ENCODE measurements at regions not wholly inside any gene's neighbourhood (a gene's known extent, or its start where the extent isn't known, plus 50 kb on each side); places are given as distances from the start of the nearest gene placed in this dataset.

- TF ChIP-seq OSR1 (CRISPR knock-in tag; IDR thresholded peaks at IDR 0.05) (no peak), ZNF565 (CRISPR knock-in tag; conservative IDR thresholded peaks at IDR 0.05; ENCODE audit: low read depth) (no peak), TOX (CRISPR knock-in tag; IDR thresholded peaks at IDR 0.05; ENCODE audit: borderline replicate concordance) (no peak)
These were observed 402.2 kb upstream of the RUNX1 start (continued) for GRCh38 chr21:35451276-35451675.

DNA sequence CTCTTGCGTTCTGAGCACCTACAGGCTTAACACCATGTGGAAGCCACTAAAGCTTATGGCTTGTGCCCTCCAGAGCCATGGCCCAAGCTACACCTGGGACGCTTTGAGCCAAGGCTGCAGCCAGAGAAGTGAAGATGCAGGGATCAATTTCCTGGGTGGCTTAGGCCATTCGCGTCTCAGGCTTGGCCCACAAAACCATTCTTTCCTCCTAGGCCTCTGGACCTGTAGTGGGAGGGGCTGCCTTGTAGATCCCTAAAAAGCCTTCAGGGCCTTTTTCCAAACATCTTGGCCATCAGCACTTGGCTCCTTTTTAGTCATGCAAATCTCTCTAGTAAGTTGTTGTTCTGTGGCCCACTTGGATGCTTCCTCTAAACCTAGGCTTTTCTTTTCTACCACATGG, 401.7 kb upstream of the RUNX1 start:
- no peak for TF ChIP-seq ZNF565 (CRISPR knock-in tag; conservative IDR thresholded peaks at IDR 0.05; ENCODE audit: low read depth)
- no peak for TF ChIP-seq ESRRG (CRISPR knock-in tag; IDR thresholded peaks at IDR 0.05)
- TF ChIP-seq POU6F1 (CRISPR knock-in tag; IDR thresholded peaks at IDR 0.05; ENCODE audit: borderline replicate concordance, low read depth) = no peak
- TF ChIP-seq ZC3H10 (CRISPR knock-in tag; IDR thresholded peaks at IDR 0.05) = no peak
- no peak for TF ChIP-seq BACH2 (CRISPR knock-in tag; IDR thresholded peaks at IDR 0.05; ENCODE audit: borderline replicate concordance)
- no peak for TF ChIP-seq TCF4 (CRISPR knock-in tag; IDR thresholded peaks at IDR 0.05; ENCODE audit: borderline replicate concordance)
- no peak for TF ChIP-seq PATZ1 (CRISPR knock-in tag; IDR thresholded peaks at IDR 0.05; ENCODE audit: borderline replicate concordance)
- TF ChIP-seq ZNF8 (CRISPR knock-in tag; IDR thresholded peaks at IDR 0.05) = no peak
- TF ChIP-seq OSR1 (CRISPR knock-in tag; IDR thresholded peaks at IDR 0.05) = no peak
- no peak for TF ChIP-seq CSDC2 (CRISPR knock-in tag; IDR thresholded peaks at IDR 0.05)
- no peak for TF ChIP-seq ZNF70 (CRISPR knock-in tag; IDR thresholded peaks at IDR 0.05)
- TF ChIP-seq RARB (CRISPR knock-in tag; IDR thresholded peaks at IDR 0.05) = no peak
- TF ChIP-seq, protein P1, sequence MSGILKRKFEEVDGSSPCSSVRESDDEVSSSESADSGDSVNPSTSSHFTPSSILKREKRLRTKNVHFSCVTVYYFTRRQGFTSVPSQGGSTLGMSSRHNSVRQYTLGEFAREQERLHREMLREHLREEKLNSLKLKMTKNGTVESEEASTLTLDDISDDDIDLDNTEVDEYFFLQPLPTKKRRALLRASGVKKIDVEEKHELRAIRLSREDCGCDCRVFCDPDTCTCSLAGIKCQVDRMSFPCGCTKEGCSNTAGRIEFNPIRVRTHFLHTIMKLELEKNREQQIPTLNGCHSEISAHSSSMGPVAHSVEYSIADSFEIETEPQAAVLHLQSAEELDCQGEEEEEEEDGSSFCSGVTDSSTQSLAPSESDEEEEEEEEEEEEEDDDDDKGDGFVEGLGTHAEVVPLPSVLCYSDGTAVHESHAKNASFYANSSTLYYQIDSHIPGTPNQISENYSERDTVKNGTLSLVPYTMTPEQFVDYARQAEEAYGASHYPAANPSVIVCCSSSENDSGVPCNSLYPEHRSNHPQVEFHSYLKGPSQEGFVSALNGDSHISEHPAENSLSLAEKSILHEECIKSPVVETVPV (CRISPR knock-in tag; IDR thresholded peaks at IDR 0.05) = no peak
- TF ChIP-seq ZFP3 (CRISPR knock-in tag; IDR thresholded peaks at IDR 0.05) = no peak
- TF ChIP-seq GLIS3 (CRISPR knock-in tag; IDR thresholded peaks at IDR 0.05) = no peak
- no peak for TF ChIP-seq ARNTL (CRISPR knock-in tag; IDR thresholded peaks at IDR 0.05; ENCODE audit: borderline replicate concordance, low read depth)
- no peak for TF ChIP-seq CREB5 (CRISPR knock-in tag; IDR thresholded peaks at IDR 0.05; ENCODE audit: low read depth)
- no peak for ATAC-seq

DNA sequence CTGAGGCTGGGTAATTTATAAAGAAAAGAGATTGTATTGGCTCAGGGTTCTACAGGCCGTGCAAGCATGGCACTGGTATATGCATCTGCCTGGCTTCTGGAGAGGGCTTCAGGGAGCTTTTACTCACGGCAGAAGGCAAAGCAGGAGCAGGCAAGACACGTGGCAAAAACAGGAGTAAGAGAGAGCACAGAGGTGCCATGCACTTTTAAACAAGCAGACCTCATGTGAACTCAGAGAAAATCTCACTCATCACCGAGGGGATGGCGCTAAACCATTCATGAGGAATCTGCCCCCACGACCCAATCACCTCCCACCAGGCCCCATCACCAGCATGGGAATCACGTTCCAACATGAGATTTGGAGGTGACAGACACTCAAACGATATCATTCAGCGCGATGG, 400.7 kb upstream of the RUNX1 start:
- no peak for TF ChIP-seq GLIS3 (CRISPR knock-in tag; IDR thresholded peaks at IDR 0.05)
- TF ChIP-seq ZNF8 (CRISPR knock-in tag; IDR thresholded peaks at IDR 0.05) = no peak
- no peak for TF ChIP-seq ZFP3 (CRISPR knock-in tag; IDR thresholded peaks at IDR 0.05)
- no peak for TF ChIP-seq TCF4 (CRISPR knock-in tag; IDR thresholded peaks at IDR 0.05; ENCODE audit: borderline replicate concordance)
- TF ChIP-seq OSR1 (CRISPR knock-in tag; IDR thresholded peaks at IDR 0.05) = no peak
- no peak for TF ChIP-seq ARNTL (CRISPR knock-in tag; IDR thresholded peaks at IDR 0.05; ENCODE audit: borderline replicate concordance, low read depth)
- no peak for TF ChIP-seq CREB5 (CRISPR knock-in tag; IDR thresholded peaks at IDR 0.05; ENCODE audit: low read depth)
- TF ChIP-seq BACH2 (CRISPR knock-in tag; IDR thresholded peaks at IDR 0.05; ENCODE audit: borderline replicate concordance) = no peak
- no peak for TF ChIP-seq PATZ1 (CRISPR knock-in tag; IDR thresholded peaks at IDR 0.05; ENCODE audit: borderline replicate concordance)
- no peak for TF ChIP-seq ZNF70 (CRISPR knock-in tag; IDR thresholded peaks at IDR 0.05)
- no peak for TF ChIP-seq ZC3H10 (CRISPR knock-in tag; IDR thresholded peaks at IDR 0.05)
- no peak for TF ChIP-seq TOX (CRISPR knock-in tag; IDR thresholded peaks at IDR 0.05; ENCODE audit: borderline replicate concordance)
- no peak for TF ChIP-seq CSDC2 (CRISPR knock-in tag; IDR thresholded peaks at IDR 0.05)
- TF ChIP-seq ESRRG (CRISPR knock-in tag; IDR thresholded peaks at IDR 0.05) = no peak
- TF ChIP-seq ZFP30 (CRISPR knock-in tag; IDR thresholded peaks at IDR 0.05) = no peak
- TF ChIP-seq SNAI2 (CRISPR knock-in tag; IDR thresholded peaks at IDR 0.05) = no peak
- no peak for TF ChIP-seq ISL1 (CRISPR knock-in tag; IDR thresholded peaks at IDR 0.05)
- TF ChIP-seq ZNF565 (CRISPR knock-in tag; conservative IDR thresholded peaks at IDR 0.05; ENCODE audit: low read depth) = no peak
- TF ChIP-seq POU6F1 (CRISPR knock-in tag; IDR thresholded peaks at IDR 0.05; ENCODE audit: borderline replicate concordance, low read depth) = no peak
- no peak for TF ChIP-seq PPARA (CRISPR knock-in tag; IDR thresholded peaks at IDR 0.05; ENCODE audit: borderline replicate concordance)
- no peak for ATAC-seq

Measured in SK-N-SH treated with all-trans-retinoic acid at 6 μM for 48 hours (cell line).